ENCODE measurements at regions not wholly inside any gene's neighbourhood (a gene's known extent, or its start where the extent isn't known, plus 50 kb on each side); places are given as distances from the start of the nearest gene placed in this dataset.
"Not testable (repeated sequence)": the region's sequence is repeated elsewhere in the genome, so short reads cannot be mapped to it uniquely, and the experiment has no call there.

DNA sequence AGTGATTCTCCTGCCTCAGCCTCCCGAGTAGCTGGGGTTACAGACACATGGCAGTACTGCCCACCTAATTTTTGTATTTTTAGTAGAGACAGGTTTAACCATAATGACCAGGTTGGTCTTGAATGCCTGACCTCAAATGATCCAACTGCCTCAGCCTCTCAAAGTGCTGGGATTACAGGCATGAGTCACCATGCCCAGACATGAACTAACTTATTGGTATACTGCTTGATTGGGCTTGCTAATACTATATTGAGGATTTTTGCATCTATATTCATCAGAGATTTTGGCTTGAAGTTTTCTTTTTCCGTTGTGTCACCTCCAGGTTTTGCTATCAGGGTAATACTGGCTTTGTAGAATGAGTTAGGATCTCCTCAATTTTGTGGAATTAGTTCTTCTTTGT, 706.1 kb upstream of the HS6ST1 start:
- Mint-ChIP-seq H3K36me3 (ENCODE audit: low read depth) (no peaks in the 10 kb centered on the region), H3K27me3 (ENCODE audit: low read depth) (peaks cover 3% of the 10 kb centered on the region), H3K4me3 (no peak overlapping the region), H3K4me1 (no peaks in the 10 kb centered on the region), H3K9me3 (peaks cover 18% of the 10 kb centered on the region), H3K27ac (no peak overlapping the region)
- TF ChIP-seq, protein P1, sequence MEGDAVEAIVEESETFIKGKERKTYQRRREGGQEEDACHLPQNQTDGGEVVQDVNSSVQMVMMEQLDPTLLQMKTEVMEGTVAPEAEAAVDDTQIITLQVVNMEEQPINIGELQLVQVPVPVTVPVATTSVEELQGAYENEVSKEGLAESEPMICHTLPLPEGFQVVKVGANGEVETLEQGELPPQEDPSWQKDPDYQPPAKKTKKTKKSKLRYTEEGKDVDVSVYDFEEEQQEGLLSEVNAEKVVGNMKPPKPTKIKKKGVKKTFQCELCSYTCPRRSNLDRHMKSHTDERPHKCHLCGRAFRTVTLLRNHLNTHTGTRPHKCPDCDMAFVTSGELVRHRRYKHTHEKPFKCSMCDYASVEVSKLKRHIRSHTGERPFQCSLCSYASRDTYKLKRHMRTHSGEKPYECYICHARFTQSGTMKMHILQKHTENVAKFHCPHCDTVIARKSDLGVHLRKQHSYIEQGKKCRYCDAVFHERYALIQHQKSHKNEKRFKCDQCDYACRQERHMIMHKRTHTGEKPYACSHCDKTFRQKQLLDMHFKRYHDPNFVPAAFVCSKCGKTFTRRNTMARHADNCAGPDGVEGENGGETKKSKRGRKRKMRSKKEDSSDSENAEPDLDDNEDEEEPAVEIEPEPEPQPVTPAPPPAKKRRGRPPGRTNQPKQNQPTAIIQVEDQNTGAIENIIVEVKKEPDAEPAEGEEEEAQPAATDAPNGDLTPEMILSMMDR (IDR thresholded peaks at IDR 0.05; ENCODE audit: unreplicated experiment in 3 of 3): no peak

DNA sequence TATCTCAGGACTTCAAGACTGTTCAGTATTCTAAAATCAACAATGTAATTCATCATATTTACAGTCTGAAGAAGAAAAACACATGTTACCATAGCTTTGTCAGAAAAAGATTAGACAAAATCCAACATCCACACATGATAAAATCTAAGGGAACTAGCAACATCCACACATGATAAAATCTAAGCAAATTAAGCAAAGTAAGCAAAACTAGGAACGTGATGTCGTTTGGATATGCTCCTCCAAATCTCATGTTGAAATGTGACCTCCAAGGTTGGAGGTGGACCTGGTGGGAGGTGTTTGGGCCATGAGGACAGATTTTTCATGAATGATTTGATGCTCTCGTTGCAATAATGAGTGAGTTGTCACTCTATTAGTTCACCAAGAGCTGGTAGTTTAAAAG, 717.3 kb upstream of the HS6ST1 start:
- H3K4me1 Mint-ChIP-seq: no peaks in the 10 kb centered on the region
- H3K4me3 Mint-ChIP-seq: no peak overlapping the region
- no peaks in the 10 kb centered on the region for H3K36me3 Mint-ChIP-seq (ENCODE audit: low read depth)
- no peak overlapping the region for H3K27ac Mint-ChIP-seq
- TF ChIP-seq, protein P1 (IDR thresholded peaks at IDR 0.05; ENCODE audit: unreplicated experiment in 3 of 3): no peak
- no peaks in the 10 kb centered on the region for H3K27me3 Mint-ChIP-seq (ENCODE audit: low read depth)
- peaks cover 16% of the 10 kb centered on the region for H3K9me3 Mint-ChIP-seq

DNA sequence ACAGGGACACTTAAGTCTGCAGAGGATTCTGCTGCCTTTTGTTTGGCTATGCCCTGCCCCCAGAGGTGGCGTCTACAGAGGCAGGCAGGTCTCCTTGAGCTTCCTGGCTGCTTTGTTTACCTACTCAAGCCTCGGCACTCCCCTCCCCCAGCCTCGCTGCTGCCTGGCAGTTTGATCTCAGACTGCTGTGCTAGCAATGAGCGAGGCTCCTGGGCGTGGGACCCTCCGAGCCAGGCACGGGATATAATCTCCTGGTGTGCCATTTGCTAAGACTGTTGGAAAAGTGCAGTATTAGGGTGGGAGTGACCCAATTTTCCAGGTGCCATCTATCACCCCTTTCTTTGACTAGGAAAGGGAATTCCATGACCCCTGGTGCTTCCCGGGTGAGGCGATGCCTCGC, 725.0 kb upstream of the HS6ST1 start:
- not testable (repeated sequence) for H3K27me3 Mint-ChIP-seq (ENCODE audit: low read depth); H3K27ac Mint-ChIP-seq; H3K36me3 Mint-ChIP-seq (ENCODE audit: low read depth); H3K4me1 Mint-ChIP-seq; H3K4me3 Mint-ChIP-seq
- peaks cover 40% of the 10 kb centered on the region for H3K9me3 Mint-ChIP-seq

DNA sequence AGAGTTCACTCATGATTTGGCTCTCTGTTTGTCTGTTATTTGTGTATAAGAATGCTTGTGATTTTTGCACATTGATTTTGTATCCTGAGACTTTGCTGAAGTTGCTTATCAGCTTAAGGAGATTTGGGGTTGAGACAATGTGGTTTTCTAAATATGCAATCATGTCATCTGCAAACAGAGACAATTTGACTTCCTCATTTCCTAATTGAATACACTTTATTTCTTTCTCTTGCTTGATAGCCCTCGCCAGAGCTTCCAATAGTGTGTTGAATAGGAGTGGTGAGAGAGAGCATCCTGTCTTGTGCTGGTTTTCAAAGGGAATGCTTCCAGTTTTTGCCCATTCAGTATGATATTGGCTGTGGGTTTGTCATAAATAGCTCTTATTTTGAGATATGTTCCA, 727.8 kb upstream of the HS6ST1 start:
- H3K4me1 Mint-ChIP-seq; H3K4me3 Mint-ChIP-seq; H3K27me3 Mint-ChIP-seq (ENCODE audit: low read depth); H3K27ac Mint-ChIP-seq; H3K36me3 Mint-ChIP-seq (ENCODE audit: low read depth): not testable (repeated sequence)
- peaks cover 29% of the 10 kb centered on the region for H3K9me3 Mint-ChIP-seq

DNA sequence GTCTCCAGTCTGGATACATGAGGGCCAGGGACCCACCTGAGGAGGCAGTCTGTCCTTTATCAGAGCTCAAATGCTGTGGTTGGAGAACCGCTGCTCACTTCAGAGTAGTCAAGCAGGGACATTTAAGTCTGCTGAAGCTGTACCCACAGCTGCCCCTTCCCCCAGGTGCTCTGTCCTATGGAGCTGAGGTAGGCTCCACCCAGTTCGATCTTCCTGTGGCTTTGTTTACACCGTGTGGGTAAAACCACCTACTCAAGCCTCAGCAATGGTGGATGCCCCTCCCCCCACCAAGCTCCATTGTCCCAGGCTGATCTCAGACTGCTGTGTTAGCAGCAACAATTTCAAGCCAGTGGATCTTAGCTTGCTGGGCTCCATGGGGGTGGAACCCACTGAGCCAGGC, 731.4 kb upstream of the HS6ST1 start:
- Mint-ChIP-seq H3K9me3 (peaks cover 14% of the 10 kb centered on the region), H3K27me3 (ENCODE audit: low read depth) (peaks cover 8% of the 10 kb centered on the region), H3K36me3 (ENCODE audit: low read depth) (no peaks in the 10 kb centered on the region), H3K4me1 (no peaks in the 10 kb centered on the region), H3K4me3 (no peak overlapping the region), H3K27ac (no peak overlapping the region)
- TF ChIP-seq, protein P1 (IDR thresholded peaks at IDR 0.05; ENCODE audit: unreplicated experiment in 3 of 3): no peak

DNA sequence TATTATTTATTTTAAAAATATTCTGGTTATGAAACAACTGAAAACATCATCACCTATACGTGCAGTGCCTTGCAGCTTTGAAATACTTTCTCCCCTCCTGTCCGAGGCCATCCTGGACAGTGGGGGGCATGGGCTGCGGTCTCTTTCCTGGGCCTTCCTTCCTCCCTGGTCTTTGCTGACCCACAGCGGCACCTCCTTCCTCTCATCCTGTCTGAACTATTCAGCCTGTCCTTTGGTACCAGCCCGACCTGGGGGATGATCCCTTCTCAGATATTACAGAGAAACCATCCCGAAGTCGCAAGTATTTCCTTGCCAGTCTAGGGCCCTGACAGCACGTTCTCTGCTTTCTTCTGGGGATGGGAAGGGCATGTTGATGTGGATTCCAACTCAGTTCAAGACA, 736.6 kb upstream of the HS6ST1 start:
- Mint-ChIP-seq H3K4me1 (no peaks in the 10 kb centered on the region), H3K36me3 (ENCODE audit: low read depth) (no peaks in the 10 kb centered on the region), H3K27ac (no peak overlapping the region), H3K9me3 (no peaks in the 10 kb centered on the region), H3K4me3 (no peak overlapping the region), H3K27me3 (ENCODE audit: low read depth) (peaks cover 9% of the 10 kb centered on the region)
- TF ChIP-seq, protein P1 (IDR thresholded peaks at IDR 0.05; ENCODE audit: unreplicated experiment in 3 of 3): no peak

DNA sequence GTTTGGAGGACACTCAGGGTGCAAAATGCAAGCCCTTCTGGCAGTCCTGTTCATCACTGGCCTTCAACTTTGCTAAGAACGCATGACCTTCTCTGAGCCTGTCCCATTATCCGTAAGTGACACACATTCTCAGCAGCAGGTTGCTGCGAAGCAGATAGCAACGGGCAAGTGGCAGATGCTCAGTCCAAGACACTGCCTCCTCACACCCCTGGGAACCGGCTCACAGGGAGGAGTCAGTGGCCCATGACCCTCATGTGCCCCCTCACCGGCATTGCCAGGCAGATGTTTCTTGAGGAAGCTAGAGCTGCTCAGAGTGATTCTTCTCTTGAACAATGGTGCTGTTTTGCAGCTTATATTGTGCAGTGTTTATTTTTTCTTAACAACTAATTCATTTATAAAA, 737.2 kb upstream of the HS6ST1 start:
- Mint-ChIP-seq H3K9me3 (no peaks in the 10 kb centered on the region), H3K4me3 (no peak overlapping the region), H3K4me1 (no peaks in the 10 kb centered on the region), H3K27me3 (ENCODE audit: low read depth) (peaks cover 9% of the 10 kb centered on the region), H3K27ac (no peak overlapping the region), H3K36me3 (ENCODE audit: low read depth) (no peaks in the 10 kb centered on the region)
- TF ChIP-seq, protein P1 (IDR thresholded peaks at IDR 0.05; ENCODE audit: unreplicated experiment in 3 of 3): no peak

Data from nephron (organoid).